ENCODE measurements at regions not wholly inside any gene's neighbourhood (a gene's known extent, or its start where the extent isn't known, plus 50 kb on each side); places are given as distances from the start of the nearest gene placed in this dataset.

DNA sequence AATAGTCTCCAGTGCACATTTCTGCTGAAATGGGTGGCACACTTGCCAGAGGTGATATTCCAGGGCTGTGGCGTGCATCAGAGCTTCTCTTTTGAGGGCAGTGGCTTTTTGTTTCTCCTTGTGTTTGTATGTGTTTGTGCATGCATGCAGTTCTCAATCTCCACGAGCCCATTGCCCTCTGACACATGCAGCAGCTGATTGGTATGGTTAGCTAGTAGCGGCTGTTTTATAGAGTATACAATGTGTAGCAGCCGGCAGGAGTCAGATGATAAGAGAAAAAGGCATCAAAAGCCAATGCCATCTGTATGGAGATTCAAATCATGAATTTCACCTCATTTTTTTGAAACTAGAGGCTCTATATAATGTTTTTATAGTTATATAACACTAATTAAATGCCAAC is 616.9 kb upstream of the STXBP6 start:
- H3K79me2 ChIP-seq (ENCODE audit: insufficient read depth) = no peaks in the 10 kb centered on the region

DNA sequence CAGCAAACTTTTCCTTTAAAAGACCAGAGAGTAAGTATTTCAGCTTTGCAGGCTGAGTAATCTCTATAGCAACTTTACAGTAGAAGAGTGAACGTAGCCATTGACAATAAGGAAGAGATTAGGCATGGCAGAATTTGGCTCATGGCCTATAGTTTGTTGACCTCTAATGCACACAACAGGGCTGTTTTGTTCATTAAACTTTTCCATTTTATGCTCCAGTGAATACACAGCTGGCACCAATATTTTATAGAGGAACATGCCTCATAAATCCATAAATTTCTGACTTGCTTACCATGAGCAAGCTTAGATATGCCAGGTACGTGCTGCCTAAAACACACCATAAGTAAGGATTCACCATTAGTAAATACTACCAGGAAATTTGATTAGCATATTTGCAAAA is 609.0 kb upstream of the STXBP6 start:
- Histone ChIP-seq H3K4me2 (no peak overlapping the region), H3K9me3 (no peaks in the 10 kb centered on the region), H3F3A (replicated peaks; ENCODE audit: insufficient read depth) (no peaks in the 10 kb centered on the region), H3K9ac (no peak overlapping the region), H3K36me3 (replicated peaks in 1 of 2; ENCODE audit: control insufficient read depth in 1 of 2, insufficient read depth in 2 of 2, low read length in 1 of 2) (no peaks in the 10 kb centered on the region), H3K27ac (ENCODE audit: low read depth in 2 of 2, low read length in 1 of 2) (no peak overlapping the region), H3K9me2 (no peaks in the 10 kb centered on the region), H4K20me1 (ENCODE audit: insufficient read depth) (no peaks in the 10 kb centered on the region), H3K27me3 (ENCODE audit: insufficient read depth) (no peaks in the 10 kb centered on the region), H3K4me3 (ENCODE audit: low read depth in 2 of 2, low read length in 1 of 2) (no peak overlapping the region), H2AFZ (ENCODE audit: low read depth) (no peak overlapping the region), H3K79me2 (ENCODE audit: insufficient read depth) (no peaks in the 10 kb centered on the region), H3K4me1 (ENCODE audit: control insufficient read depth in 1 of 2, insufficient read depth in 2 of 2, low read depth in 1 of 2, low read length in 1 of 2) (no peaks in the 10 kb centered on the region)
- TF ChIP-seq MXI1 (IDR thresholded peaks at IDR 0.05; ENCODE audit: low read depth, low read length) = no peak
- TF ChIP-seq NFIC (IDR thresholded peaks at IDR 0.05; ENCODE audit: borderline replicate concordance) = no peak
- no peak for TF ChIP-seq GATA2 (CRISPR knock-in tag; IDR thresholded peaks at IDR 0.05)
- no peak for TF ChIP-seq SMC3 (IDR thresholded peaks at IDR 0.05; ENCODE audit: low read depth, low read length)
- TF ChIP-seq, protein P1, sequence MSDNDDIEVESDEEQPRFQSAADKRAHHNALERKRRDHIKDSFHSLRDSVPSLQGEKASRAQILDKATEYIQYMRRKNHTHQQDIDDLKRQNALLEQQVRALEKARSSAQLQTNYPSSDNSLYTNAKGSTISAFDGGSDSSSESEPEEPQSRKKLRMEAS (IDR thresholded peaks at IDR 0.05; ENCODE audit: low read depth) = no peak
- 0% methylated on average over 2 of the region's 2 CpGs for WGBS (ENCODE audit: low lambda C conversion rate)
- no peak for DNase-seq
- POLR2A ChIA-PET = no interaction called here
- CTCF ChIA-PET = interaction anchor here (1.2 kb wide), 1 partner anchor 15 kb away, joined by 3 read pairs; no protein-coding TSS in a partner anchor

More for the DNA sequence above, 616.9 kb upstream of the STXBP6 start:
- H3K36me3 ChIP-seq (replicated peaks in 1 of 2; ENCODE audit: control insufficient read depth in 1 of 2, insufficient read depth in 2 of 2, low read length in 1 of 2) = no peaks in the 10 kb centered on the region
- H3K4me1 ChIP-seq (ENCODE audit: control insufficient read depth in 1 of 2, insufficient read depth in 2 of 2, low read depth in 1 of 2, low read length in 1 of 2) = no peaks in the 10 kb centered on the region
- no peaks in the 10 kb centered on the region for H3K9me2 ChIP-seq
- TF ChIP-seq RAD21 (IDR thresholded peaks at IDR 0.05; ENCODE audit: low read length) (no peak), TAF1 (IDR thresholded peaks at IDR 0.05; ENCODE audit: borderline replicate concordance, low read depth, low read length) (no peak), MXI1 (IDR thresholded peaks at IDR 0.05; ENCODE audit: low read depth, low read length) (no peak), RCOR1 (IDR thresholded peaks at IDR 0.05; ENCODE audit: low read length) (no peak), NRF1 (IDR thresholded peaks at IDR 0.05; ENCODE audit: low read depth, low read length) (no peak), NFIC (IDR thresholded peaks at IDR 0.05; ENCODE audit: borderline replicate concordance) (no peak)
- TF ChIP-seq, protein P2, sequence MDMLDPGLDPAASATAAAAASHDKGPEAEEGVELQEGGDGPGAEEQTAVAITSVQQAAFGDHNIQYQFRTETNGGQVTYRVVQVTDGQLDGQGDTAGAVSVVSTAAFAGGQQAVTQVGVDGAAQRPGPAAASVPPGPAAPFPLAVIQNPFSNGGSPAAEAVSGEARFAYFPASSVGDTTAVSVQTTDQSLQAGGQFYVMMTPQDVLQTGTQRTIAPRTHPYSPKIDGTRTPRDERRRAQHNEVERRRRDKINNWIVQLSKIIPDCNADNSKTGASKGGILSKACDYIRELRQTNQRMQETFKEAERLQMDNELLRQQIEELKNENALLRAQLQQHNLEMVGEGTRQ (IDR thresholded peaks at IDR 0.05; ENCODE audit: borderline replicate concordance, low read depth, low read length) = no peak
- TF ChIP-seq, protein P3, sequence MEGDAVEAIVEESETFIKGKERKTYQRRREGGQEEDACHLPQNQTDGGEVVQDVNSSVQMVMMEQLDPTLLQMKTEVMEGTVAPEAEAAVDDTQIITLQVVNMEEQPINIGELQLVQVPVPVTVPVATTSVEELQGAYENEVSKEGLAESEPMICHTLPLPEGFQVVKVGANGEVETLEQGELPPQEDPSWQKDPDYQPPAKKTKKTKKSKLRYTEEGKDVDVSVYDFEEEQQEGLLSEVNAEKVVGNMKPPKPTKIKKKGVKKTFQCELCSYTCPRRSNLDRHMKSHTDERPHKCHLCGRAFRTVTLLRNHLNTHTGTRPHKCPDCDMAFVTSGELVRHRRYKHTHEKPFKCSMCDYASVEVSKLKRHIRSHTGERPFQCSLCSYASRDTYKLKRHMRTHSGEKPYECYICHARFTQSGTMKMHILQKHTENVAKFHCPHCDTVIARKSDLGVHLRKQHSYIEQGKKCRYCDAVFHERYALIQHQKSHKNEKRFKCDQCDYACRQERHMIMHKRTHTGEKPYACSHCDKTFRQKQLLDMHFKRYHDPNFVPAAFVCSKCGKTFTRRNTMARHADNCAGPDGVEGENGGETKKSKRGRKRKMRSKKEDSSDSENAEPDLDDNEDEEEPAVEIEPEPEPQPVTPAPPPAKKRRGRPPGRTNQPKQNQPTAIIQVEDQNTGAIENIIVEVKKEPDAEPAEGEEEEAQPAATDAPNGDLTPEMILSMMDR (IDR thresholded peaks at IDR 0.05) = no peak
- TF ChIP-seq, protein P4, sequence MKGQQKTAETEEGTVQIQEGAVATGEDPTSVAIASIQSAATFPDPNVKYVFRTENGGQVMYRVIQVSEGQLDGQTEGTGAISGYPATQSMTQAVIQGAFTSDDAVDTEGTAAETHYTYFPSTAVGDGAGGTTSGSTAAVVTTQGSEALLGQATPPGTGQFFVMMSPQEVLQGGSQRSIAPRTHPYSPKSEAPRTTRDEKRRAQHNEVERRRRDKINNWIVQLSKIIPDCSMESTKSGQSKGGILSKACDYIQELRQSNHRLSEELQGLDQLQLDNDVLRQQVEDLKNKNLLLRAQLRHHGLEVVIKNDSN (IDR thresholded peaks at IDR 0.05; ENCODE audit: borderline replicate concordance, low read depth) = no peak
- 1% methylated on average over 4 of the region's 4 CpGs for WGBS (ENCODE audit: low lambda C conversion rate)
- no peaks in the 10 kb centered on the region for H4K20me1 ChIP-seq (ENCODE audit: insufficient read depth)
- no peak overlapping the region for H3K9ac ChIP-seq
- H3K4me3 ChIP-seq (ENCODE audit: low read depth in 2 of 2, low read length in 1 of 2) = no peak overlapping the region
- no peaks in the 10 kb centered on the region for H3K27me3 ChIP-seq (ENCODE audit: insufficient read depth)
- CTCF ChIA-PET = no interaction called here
- DNase-seq = no peak
- no peak overlapping the region for H3K4me2 ChIP-seq
- H3F3A ChIP-seq (replicated peaks; ENCODE audit: insufficient read depth) = no peaks in the 10 kb centered on the region
- no peak overlapping the region for H3K27ac ChIP-seq (ENCODE audit: low read depth in 2 of 2, low read length in 1 of 2)
- no peak overlapping the region for H2AFZ ChIP-seq (ENCODE audit: low read depth)
- POLR2A ChIA-PET = no interaction called here
- H3K9me3 ChIP-seq = no peaks in the 10 kb centered on the region

Measured in SK-N-SH (cell line).